ENCODE measurements at regions not wholly inside any gene's neighbourhood (a gene's known extent, or its start where the extent isn't known, plus 50 kb on each side); places are given as distances from the start of the nearest gene placed in this dataset.

GRCh38 chr2:195489101-195489500, 167.9 kb upstream of the SLC39A10 start:
- no peak for ATAC-seq (ENCODE audit: low read depth)
- no peaks in the 10 kb centered on the region for H3K4me1 Mint-ChIP-seq

GRCh38 chr2:195488567-195488966, 168.5 kb upstream of the SLC39A10 start:
- CTCF ChIA-PET = interaction anchor here (0.7 to 1.6 kb wide), 5 partner anchors 10 to 1164 kb away, joined by 3 to 10 read pairs (median 3); no protein-coding TSS in a partner anchor
- Histone ChIP-seq H4K20me1 (ENCODE audit: control insufficient read depth, insufficient read depth, low read length, poor library complexity, severe bottlenecking) (no peaks in the 10 kb centered on the region), H3K79me2 (ENCODE audit: control insufficient read depth, insufficient read depth, low read length) (no peaks in the 10 kb centered on the region), H3K4me3 (ENCODE audit: control extremely low read depth in 1 of 5, extremely low read depth in 1 of 5, insufficient read depth in 1 of 5, low read depth in 2 of 5, low read length in 4 of 5) (no peak overlapping the region), H3K4me2 (replicated peaks; ENCODE audit: low read depth, low read length, poor library complexity, severe bottlenecking) (no peak overlapping the region), H3K9me3 (ENCODE audit: control extremely low read depth in 1 of 3, control insufficient read depth in 2 of 3, insufficient read depth in 1 of 3, low read length in 2 of 3) (no peaks in the 10 kb centered on the region), H2AFZ (ENCODE audit: insufficient read depth, low read depth, low read length, poor library complexity, severe bottlenecking) (no peak overlapping the region), H3K9ac (ENCODE audit: low read length) (no peak overlapping the region), H3K27me3 (replicated peaks in 1 of 4; ENCODE audit: control extremely low read depth in 1 of 4, control insufficient read depth in 3 of 4, insufficient read depth in 4 of 4, low read length in 3 of 4) (no peaks in the 10 kb centered on the region), H3K27ac (ENCODE audit: low read length in 2 of 2) (no peak overlapping the region), H3K36me3 (replicated peaks in 1 of 2; ENCODE audit: control extremely low read depth in 1 of 2, control insufficient read depth in 1 of 2, extremely low read depth in 1 of 2, insufficient read depth in 2 of 2, low read length in 1 of 2) (peaks cover 0 to 1% of the 10 kb centered on the region in 2 experiments), H3K4me1 (ENCODE audit: control insufficient read depth in 2 of 2, insufficient read depth in 2 of 2, low read length in 2 of 2) (peaks cover 0 to 3% of the 10 kb centered on the region in 2 donors)
- no peak for ATAC-seq (ENCODE audit: low read depth)
- POLR2A ChIA-PET = no interaction called here
- intact Hi-C loops (cut with micrococcal nuclease) = no loop called here
- DNase-seq = no peak
- no peak overlapping the region for H3K27ac Mint-ChIP-seq
- H3K9me3 Mint-ChIP-seq (ENCODE audit: insufficient read depth) = no peaks in the 10 kb centered on the region
- no peak overlapping the region for H3K4me3 Mint-ChIP-seq
- H3K27me3 Mint-ChIP-seq = no peaks in the 10 kb centered on the region
- no peaks in the 10 kb centered on the region for H3K4me1 Mint-ChIP-seq
- TF ChIP-seq EZH2 (IDR thresholded peaks at IDR 0.05; ENCODE audit: borderline replicate concordance, insufficient read depth, low read depth, low read length, poor library complexity, severe bottlenecking) (no peak), CTCF (IDR thresholded peaks at IDR 0.05) (no peak)

More at GRCh38 chr2:195489101-195489500, 167.9 kb upstream of the SLC39A10 start:
- POLR2A ChIA-PET = no interaction called here
- CTCF ChIA-PET = interaction anchor here (0.9 to 1.6 kb wide), 5 partner anchors 10 to 172 kb away, joined by 3 to 10 read pairs (median 3); no protein-coding TSS in a partner anchor
- Histone ChIP-seq H3K27me3 (replicated peaks in 1 of 4; ENCODE audit: control extremely low read depth in 1 of 4, control insufficient read depth in 3 of 4, insufficient read depth in 4 of 4, low read length in 3 of 4) (no peaks in the 10 kb centered on the region), H3K9ac (ENCODE audit: low read length) (no peak overlapping the region), H3K4me2 (replicated peaks; ENCODE audit: low read depth, low read length, poor library complexity, severe bottlenecking) (no peak overlapping the region), H3K9me3 (ENCODE audit: control extremely low read depth in 1 of 3, control insufficient read depth in 2 of 3, insufficient read depth in 1 of 3, low read length in 2 of 3) (no peaks in the 10 kb centered on the region), H4K20me1 (ENCODE audit: control insufficient read depth, insufficient read depth, low read length, poor library complexity, severe bottlenecking) (no peaks in the 10 kb centered on the region), H3K4me1 (ENCODE audit: control insufficient read depth in 2 of 2, insufficient read depth in 2 of 2, low read length in 2 of 2) (peaks cover 0 to 3% of the 10 kb centered on the region in 2 donors), H3K4me3 (ENCODE audit: control extremely low read depth in 1 of 5, extremely low read depth in 1 of 5, insufficient read depth in 1 of 5, low read depth in 2 of 5, low read length in 4 of 5) (no peak overlapping the region), H3K79me2 (ENCODE audit: control insufficient read depth, insufficient read depth, low read length) (no peaks in the 10 kb centered on the region), H2AFZ (ENCODE audit: insufficient read depth, low read depth, low read length, poor library complexity, severe bottlenecking) (no peak overlapping the region), H3K27ac (ENCODE audit: low read length in 2 of 2) (no peak overlapping the region), H3K36me3 (replicated peaks in 1 of 2; ENCODE audit: control extremely low read depth in 1 of 2, control insufficient read depth in 1 of 2, extremely low read depth in 1 of 2, insufficient read depth in 2 of 2, low read length in 1 of 2) (peaks cover 0 to 1% of the 10 kb centered on the region in 2 experiments)
- intact Hi-C loops (cut with micrococcal nuclease) = no loop called here
- H3K27me3 Mint-ChIP-seq = no peaks in the 10 kb centered on the region
- no peak for TF ChIP-seq CTCF (IDR thresholded peaks at IDR 0.05)
- TF ChIP-seq EZH2 (IDR thresholded peaks at IDR 0.05; ENCODE audit: borderline replicate concordance, insufficient read depth, low read depth, low read length, poor library complexity, severe bottlenecking) = no peak
- 100% methylated on average over 1 of the region's 2 CpGs for WGBS (ENCODE audit: insufficient coverage)
- no peak overlapping the region for H3K27ac Mint-ChIP-seq
- no peaks in the 10 kb centered on the region for H3K9me3 Mint-ChIP-seq (ENCODE audit: insufficient read depth)
- DNase-seq = no peak
- no peak overlapping the region for H3K4me3 Mint-ChIP-seq

Data from B cell (primary cell).